ENCODE measurements at regions not wholly inside any gene's neighbourhood (a gene's known extent, or its start where the extent isn't known, plus 50 kb on each side); places are given as distances from the start of the nearest gene placed in this dataset.

DNA sequence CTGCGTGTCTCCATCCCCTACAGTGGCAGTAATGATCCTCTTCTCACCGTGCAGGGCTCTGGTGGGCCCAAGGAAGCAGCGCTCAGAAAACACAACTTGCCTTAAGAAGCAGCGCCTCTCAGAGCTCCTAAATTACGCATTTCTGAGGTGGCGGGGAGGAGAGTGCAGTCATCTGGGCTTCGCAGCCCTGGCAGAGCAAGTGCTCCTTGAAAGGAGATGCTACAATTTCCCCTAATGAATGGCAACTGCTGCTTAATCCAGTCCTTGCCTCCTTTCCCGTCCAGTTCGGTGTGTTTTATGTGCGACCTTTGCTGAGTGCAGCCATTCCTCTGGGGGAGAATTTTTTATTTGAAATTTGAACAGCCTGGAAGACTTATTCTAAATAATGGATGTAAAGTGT is 287.3 kb downstream of the PTPRU start:
- H3K4me3 ChIP-seq (replicated peaks; ENCODE audit: low read depth, low read length), result no peak overlapping the region
- TF ChIP-seq, protein P1, sequence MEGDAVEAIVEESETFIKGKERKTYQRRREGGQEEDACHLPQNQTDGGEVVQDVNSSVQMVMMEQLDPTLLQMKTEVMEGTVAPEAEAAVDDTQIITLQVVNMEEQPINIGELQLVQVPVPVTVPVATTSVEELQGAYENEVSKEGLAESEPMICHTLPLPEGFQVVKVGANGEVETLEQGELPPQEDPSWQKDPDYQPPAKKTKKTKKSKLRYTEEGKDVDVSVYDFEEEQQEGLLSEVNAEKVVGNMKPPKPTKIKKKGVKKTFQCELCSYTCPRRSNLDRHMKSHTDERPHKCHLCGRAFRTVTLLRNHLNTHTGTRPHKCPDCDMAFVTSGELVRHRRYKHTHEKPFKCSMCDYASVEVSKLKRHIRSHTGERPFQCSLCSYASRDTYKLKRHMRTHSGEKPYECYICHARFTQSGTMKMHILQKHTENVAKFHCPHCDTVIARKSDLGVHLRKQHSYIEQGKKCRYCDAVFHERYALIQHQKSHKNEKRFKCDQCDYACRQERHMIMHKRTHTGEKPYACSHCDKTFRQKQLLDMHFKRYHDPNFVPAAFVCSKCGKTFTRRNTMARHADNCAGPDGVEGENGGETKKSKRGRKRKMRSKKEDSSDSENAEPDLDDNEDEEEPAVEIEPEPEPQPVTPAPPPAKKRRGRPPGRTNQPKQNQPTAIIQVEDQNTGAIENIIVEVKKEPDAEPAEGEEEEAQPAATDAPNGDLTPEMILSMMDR (IDR thresholded peaks at IDR 0.05; ENCODE audit: low read length, missing control alignments), result no peak
- no peak for DNase-seq (ENCODE audit: low read depth)

DNA sequence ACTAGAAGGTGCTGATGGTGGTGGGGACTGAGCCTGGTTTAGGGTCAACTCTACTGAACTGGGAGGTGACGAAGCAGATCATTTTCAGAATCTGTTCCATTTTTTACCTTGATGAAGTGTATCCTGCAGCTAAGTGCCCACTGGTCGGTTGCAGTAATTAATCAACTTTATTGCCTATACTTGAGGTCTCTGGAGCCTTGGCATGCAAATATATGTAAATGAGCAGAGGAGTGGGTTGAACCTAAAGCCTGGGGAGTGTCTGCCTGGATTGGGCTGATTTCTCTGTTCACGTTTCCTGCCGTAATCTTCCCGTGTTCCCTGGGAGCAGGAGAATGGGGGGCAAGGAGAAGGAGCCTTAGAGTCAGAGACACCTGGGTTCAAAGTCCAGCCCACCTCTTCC is 286.8 kb downstream of the PTPRU start:
- TF ChIP-seq, protein P1 (IDR thresholded peaks at IDR 0.05; ENCODE audit: low read length, missing control alignments), result no peak
- DNase-seq (ENCODE audit: low read depth), result no peak
- no peak overlapping the region for H3K4me3 ChIP-seq (replicated peaks; ENCODE audit: low read depth, low read length)

DNA sequence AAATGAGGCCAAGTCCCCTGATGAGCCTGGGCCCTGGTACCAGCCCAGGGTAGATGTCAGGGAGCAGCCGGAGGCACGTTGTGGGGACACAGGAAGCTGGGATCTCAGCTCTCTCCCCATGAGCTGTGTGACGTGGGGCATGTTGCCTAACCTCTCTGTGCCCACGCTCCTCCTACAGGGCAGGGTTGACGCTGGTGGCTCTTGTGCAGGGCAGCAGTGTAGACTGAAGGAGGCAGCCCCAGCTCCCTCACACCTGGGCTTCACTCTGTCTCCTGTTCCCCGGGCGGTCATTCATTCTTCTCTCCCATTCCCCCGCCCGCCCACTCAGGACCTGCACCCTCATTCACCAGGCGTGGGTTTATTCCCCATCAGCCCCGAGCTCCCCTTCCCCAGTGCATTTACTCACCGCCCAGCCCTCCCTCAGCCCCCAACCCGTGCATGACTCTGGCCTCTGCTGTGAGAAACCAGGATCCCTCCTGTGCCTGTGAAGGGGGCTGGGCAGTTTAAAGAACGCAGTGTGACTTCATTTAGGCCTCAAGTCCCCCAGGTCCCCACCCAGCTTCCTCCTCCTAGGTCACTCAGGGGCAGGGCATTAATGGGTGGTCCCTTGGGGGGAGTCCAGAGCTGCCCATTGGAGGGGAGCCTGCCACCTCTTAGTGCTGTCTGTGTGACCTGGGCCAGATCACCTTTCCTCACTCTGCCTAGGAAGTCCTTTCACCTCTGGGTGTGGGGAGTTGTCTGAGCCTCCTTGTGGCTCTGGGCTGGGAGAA is 285.7 kb downstream of the PTPRU start:
- no peak overlapping the region for H3K4me3 ChIP-seq (replicated peaks; ENCODE audit: low read depth, low read length)
- no peak for DNase-seq (ENCODE audit: low read depth)
- TF ChIP-seq, protein P1 (IDR thresholded peaks at IDR 0.05; ENCODE audit: low read length, missing control alignments), result no peak

DNA sequence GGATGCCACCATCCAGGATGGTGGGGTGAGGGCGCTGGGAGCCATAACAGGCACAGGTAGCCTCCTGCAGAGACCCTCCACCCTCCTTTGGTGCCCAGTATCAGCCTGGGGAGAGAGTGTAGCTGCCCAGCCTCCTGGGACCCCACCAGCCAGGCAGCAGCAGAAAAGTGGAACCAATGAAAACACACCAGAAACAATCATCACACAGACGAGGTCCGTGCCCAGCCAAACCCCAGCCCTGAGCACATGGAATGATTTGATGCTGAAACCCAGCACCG is 285.1 kb downstream of the PTPRU start:
- TF ChIP-seq, protein P1 (IDR thresholded peaks at IDR 0.05; ENCODE audit: low read length, missing control alignments), result no peak
- DNase-seq (ENCODE audit: low read depth), result no peak
- no peak overlapping the region for H3K4me3 ChIP-seq (replicated peaks; ENCODE audit: low read depth, low read length)

DNA sequence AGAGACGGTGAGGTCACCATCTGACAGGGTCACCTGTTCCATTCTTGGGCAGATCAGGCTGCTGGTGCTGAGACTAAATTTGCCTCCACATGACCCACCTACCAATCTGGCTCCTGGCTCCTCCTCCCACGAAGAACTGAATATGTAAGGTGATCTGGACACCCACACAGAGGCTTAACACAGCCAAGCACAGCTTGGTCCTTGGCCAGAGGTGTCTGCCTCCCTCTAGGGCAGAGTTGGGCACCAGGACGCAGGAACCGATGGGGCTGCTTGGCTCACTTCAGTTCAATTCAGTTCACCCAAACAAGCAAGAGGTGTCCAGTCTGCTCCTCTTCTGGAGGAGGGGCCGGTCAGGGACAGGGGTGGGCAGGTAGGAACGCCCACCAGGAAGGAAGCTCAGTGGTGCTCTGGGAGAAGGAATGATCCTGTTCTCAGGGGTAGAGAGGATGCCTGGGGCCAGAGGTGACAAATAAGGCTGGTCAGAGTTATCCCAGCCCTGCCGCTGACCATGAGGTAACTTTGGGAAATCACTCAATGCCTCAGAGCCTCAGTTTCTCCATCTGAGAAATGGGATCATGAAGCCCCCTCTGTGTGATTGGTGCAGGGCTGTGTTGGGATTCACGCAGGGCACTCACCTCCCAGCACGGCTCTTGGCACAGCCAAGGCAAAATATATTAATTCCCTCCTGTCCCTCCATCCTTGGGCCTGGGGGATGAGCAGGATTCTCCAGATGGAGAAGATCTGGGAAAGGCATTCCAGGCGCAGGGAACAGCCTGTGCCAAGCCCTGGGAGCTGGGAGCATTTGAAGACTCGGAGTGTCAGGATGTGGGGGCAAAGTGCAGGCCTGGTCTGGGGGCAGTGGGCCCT is 284.5 kb downstream of the PTPRU start:
- TF ChIP-seq, protein P1 (IDR thresholded peaks at IDR 0.05; ENCODE audit: low read length, missing control alignments), result no peak
- no peak for DNase-seq (ENCODE audit: low read depth)
- no peak overlapping the region for H3K4me3 ChIP-seq (replicated peaks; ENCODE audit: low read depth, low read length)

DNA sequence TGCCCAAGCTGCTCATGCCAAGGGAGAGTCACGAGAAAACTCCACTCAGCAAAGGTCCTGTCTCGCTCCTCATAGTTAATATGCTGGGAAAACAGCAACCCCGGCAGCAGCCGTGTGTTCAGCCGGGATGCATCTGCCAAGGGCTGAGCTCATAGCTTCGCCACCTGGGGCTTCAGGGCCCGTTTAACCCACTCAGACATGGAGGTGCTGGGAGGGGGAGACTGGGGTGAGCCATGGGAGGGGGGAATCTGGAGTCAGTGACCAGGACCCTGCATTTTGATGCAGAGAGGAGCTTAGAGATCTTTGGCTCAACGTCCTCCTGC is 283.4 kb downstream of the PTPRU start:
- no peak overlapping the region for H3K4me3 ChIP-seq (replicated peaks; ENCODE audit: low read depth, low read length)
- TF ChIP-seq, protein P1 (IDR thresholded peaks at IDR 0.05; ENCODE audit: low read length, missing control alignments), result no peak
- DNase-seq (ENCODE audit: low read depth), result no peak

Measured in fibroblast of pulmonary artery (primary cell).